ENCODE measurements at regions not wholly inside any gene's neighbourhood (a gene's known extent, or its start where the extent isn't known, plus 50 kb on each side); places are given as distances from the start of the nearest gene placed in this dataset.
"Not testable (repeated sequence)": the region's sequence is repeated elsewhere in the genome, so short reads cannot be mapped to it uniquely, and the experiment has no call there.

DNA sequence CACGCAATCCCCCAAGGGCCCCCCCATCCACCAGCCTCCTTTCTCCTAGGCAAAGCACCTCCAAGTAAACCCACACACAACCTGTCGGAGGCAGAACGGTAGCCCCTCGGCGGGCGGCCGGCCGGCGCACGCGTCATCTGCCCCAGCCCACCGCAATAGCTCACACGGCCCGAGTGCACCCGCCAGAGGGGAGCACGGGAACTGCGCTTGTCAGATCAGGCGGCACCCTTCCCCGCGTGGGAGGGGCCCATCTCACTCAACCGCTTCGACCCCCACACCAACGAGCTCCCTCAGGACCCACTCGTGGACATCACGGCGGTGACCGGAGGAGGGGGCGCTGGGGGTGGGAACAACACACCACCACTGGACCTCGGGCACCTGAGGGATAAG lies 767.9 kb upstream of the DEFB115 start:
- no peak for ATAC-seq
- no peak overlapping the region for H3K27ac ChIP-seq
- intact Hi-C loops (cut with DNase I) = loop anchor here in 1 of 10 donors (5.0 kb wide), 1 partner anchor 48 kb away; no protein-coding TSS in a partner anchor
- peak in 1 of 5 donors; percentile 42 for DNase-seq
- peaks cover 0 to 32% (median 0%) of the 10 kb centered on the region in 12 donors for H3K9me3 ChIP-seq
- no peaks in the 10 kb centered on the region for H3K36me3 ChIP-seq
- TF ChIP-seq POLR2A (IDR thresholded peaks at IDR 0.05) = no peak
- TF ChIP-seq, protein P1, sequence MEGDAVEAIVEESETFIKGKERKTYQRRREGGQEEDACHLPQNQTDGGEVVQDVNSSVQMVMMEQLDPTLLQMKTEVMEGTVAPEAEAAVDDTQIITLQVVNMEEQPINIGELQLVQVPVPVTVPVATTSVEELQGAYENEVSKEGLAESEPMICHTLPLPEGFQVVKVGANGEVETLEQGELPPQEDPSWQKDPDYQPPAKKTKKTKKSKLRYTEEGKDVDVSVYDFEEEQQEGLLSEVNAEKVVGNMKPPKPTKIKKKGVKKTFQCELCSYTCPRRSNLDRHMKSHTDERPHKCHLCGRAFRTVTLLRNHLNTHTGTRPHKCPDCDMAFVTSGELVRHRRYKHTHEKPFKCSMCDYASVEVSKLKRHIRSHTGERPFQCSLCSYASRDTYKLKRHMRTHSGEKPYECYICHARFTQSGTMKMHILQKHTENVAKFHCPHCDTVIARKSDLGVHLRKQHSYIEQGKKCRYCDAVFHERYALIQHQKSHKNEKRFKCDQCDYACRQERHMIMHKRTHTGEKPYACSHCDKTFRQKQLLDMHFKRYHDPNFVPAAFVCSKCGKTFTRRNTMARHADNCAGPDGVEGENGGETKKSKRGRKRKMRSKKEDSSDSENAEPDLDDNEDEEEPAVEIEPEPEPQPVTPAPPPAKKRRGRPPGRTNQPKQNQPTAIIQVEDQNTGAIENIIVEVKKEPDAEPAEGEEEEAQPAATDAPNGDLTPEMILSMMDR (IDR thresholded peaks at IDR 0.05) = no peak
- 21 to 77% (median 44%) methylated on average over 10 to 29 of the region's 29 CpGs for WGBS, 4 donors
- H3K4me1 ChIP-seq = no peaks in the 10 kb centered on the region
- H3K27me3 ChIP-seq = peaks cover 0 to 36% (median 13%) of the 10 kb centered on the region in 9 donors
- H3K4me3 ChIP-seq = peak overlapping the region in 1 of 12 donors; percentile 10

DNA sequence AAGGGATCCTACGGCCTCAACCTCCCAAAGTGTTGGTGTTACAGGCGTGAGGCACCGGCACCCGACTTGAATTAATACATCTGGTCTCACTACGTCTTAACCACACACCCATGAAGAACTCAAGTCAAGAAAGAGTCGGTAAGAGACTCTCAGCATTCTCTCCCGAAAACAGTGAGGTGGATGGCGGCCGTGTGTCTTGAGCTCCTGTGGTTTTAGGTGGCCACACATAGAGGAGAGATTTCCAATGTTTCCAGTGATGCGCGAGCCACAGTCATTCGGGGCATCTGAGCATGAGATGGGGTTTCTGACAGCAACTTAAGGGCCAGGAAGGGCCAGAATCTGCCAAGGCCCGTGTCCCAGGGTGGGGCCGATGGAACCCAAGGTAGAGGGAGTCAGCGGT lies 766.4 kb upstream of the DEFB115 start:
- DNase-seq = no peak
- Histone ChIP-seq H3K36me3 (no peaks in the 10 kb centered on the region), H3K27ac (no peak overlapping the region), H3K27me3 (peaks cover 0 to 36% (median 13%) of the 10 kb centered on the region in 9 donors), H3K4me3 (no peak overlapping the region), H3K4me1 (no peaks in the 10 kb centered on the region), H3K9me3 (peaks cover 0 to 30% (median 0%) of the 10 kb centered on the region in 12 donors)
- intact Hi-C loops (cut with DNase I) = no loop called here
- 77 to 89% (median 89%) methylated on average over 15 of the region's 15 CpGs for WGBS, 4 donors
- ATAC-seq = no peak
- TF ChIP-seq POLR2A (IDR thresholded peaks at IDR 0.05) = no peak
- TF ChIP-seq, protein P1 (IDR thresholded peaks at IDR 0.05) = no peak

DNA sequence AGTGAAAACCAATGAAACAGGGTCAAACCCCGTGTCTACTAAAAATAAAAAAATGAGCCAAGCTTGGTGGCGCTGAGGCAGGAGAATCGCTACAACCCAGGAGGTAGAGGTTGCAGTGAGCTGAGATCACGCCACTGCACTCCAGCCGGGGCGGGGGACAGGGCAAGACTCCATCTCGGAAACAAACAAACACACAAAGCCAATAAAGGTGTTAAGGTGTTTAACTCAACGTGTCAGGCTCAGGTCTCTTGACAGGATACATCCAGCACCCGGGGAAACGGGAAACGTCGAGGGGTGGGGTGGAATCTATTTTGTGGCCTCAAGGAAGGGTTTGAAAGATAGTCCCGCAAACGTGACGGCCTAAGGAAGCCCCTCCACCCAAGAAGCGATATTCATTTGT lies 760.8 kb upstream of the DEFB115 start:
- H3K27ac ChIP-seq; intact Hi-C loops (cut with DNase I); H3K9me3 ChIP-seq; H3K36me3 ChIP-seq; H3K4me3 ChIP-seq; DNase-seq; H3K4me1 ChIP-seq; ATAC-seq: not testable (repeated sequence)
- H3K27me3 ChIP-seq = peaks cover 0 to 44% (median 0%) of the 10 kb centered on the region in 9 donors
- WGBS, 4 donors = 72 to 83% (median 81%) methylated on average over 16 of the region's 16 CpGs

DNA sequence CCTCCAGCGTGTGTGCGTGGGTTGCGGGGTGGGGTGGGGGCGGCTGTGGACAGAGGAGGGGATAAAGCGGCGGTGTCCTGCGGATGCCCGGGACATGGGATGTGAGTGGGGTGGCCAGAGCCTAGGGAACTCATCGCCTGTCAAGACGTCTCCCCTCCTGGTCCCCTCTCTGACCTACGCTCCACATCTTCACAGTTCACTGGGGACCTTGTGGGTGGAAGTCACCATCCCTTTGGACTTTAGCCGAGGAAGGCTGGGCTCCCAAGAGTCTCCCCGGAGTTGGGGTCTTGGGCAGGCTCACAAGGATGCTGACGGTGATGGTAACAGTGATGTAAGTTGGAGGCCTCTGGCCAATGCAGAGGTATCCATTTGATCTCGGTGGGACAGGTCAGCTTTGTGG lies 760.3 kb upstream of the DEFB115 start:
- ATAC-seq; H3K4me3 ChIP-seq; DNase-seq; H3K4me1 ChIP-seq; H3K9me3 ChIP-seq; H3K36me3 ChIP-seq; H3K27ac ChIP-seq; intact Hi-C loops (cut with DNase I): not testable (repeated sequence)
- 90 to 93% (median 91%) methylated on average over 12 to 15 of the region's 15 CpGs for WGBS, 4 donors
- H3K27me3 ChIP-seq = peaks cover 0 to 49% (median 0%) of the 10 kb centered on the region in 9 donors

DNA sequence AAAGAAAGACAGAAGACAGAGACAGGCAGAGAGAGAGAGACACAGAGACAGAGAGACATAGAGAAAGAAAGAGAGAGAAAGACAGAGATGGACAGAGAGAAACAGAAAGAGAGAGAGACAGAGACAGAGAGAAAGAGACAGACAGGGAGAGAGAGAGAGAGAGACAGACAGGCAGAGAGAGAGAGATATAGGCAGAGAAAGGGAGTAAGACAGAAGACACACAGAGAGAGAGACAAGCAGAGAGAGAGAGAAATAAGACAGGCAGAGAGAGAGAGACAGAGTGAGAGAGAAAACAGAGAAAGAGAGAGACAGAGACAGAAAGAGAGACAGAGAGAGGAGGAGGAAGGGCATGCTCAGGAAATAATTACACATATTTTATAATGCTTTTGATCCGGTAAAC lies 758.3 kb upstream of the DEFB115 start:
- no peak for ATAC-seq

DNA sequence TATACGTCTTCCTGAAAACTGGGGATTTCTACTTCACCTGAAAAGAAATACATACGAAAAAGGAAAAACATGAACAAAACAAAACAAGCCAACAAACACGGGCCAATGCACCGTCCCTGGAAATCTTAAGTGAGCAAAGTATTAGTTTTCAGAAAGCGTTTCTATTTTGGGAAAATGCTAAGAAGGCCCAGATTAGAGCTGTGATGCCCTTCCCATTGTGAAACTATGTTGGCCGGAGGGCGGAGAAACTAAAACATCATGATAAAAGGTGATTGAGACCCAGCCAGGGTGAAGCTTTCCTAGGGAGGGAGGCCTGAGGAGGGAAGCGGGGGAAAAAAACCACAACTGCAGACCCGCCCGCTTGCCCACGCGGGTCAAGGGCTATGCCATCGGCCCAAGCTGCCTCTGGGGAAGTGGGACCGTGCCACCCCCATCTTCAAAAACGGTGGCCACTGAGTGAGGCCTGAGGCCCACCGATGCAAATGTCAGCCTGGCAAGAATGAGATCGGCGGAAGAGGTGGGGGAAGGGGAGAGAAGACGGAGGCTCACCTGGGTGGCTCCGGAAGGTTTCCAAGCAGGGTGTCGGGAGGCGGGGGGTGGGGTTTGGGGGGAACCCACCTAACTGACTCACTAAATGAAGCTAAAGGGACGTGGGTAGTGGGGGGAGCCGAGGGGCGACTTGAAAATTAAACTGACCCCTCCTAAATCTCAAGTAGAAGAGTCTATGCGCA lies 757.6 kb upstream of the DEFB115 start:
- intact Hi-C loops (cut with DNase I) = loop anchor here in 1 of 10 donors (10.0 kb wide), 1 partner anchor 1175 kb away; no protein-coding TSS in a partner anchor
- H3K27ac ChIP-seq, H3K4me1 ChIP-seq, ATAC-seq, H3K4me3 ChIP-seq, H3K36me3 ChIP-seq, H3K9me3 ChIP-seq, DNase-seq: not testable (repeated sequence)
- H3K27me3 ChIP-seq = peaks cover 0 to 56% (median 0%) of the 10 kb centered on the region in 9 donors
- 12 to 49% (median 21%) methylated on average over 24 to 26 of the region's 26 CpGs for WGBS, 4 donors

More for the DNA sequence above, 758.3 kb upstream of the DEFB115 start:
- Histone ChIP-seq H3K4me3 (no peak overlapping the region), H3K36me3 (no peaks in the 10 kb centered on the region), H3K27me3 (peaks cover 0 to 55% (median 0%) of the 10 kb centered on the region in 9 donors), H3K27ac (no peak overlapping the region), H3K9me3 (no peaks in the 10 kb centered on the region), H3K4me1 (no peaks in the 10 kb centered on the region)
- no peak for DNase-seq
- TF ChIP-seq, protein P1 (IDR thresholded peaks at IDR 0.05) = no peak
- no peak for TF ChIP-seq POLR2A (IDR thresholded peaks at IDR 0.05)
- WGBS, 4 donors = 24 to 73% (median 43%) methylated on average over 1 of the region's 1 CpG
- intact Hi-C loops (cut with DNase I) = no loop called here

All from heart left ventricle (tissue), 16 donors.